GM06990 (cell line): ENCODE measurements at regions not wholly inside any gene's neighbourhood (a gene's known extent, or its start where the extent isn't known, plus 50 kb on each side); places are given as distances from the start of the nearest gene placed in this dataset.

Experiments used
- DNase-seq: peaks from one replicate; pipeline ENCODE4 v3.0.0-alpha.2; 2011; ENCODE audit not compliant: insufficient read length; ENCODE audit errors: extremely low read depth
- H3K27me3 ChIP-seq: replicated peaks from 2 replicates; pipeline ENCODE4 v1.6.0; 2011; ENCODE audit warnings: low read length; ENCODE audit not compliant: control insufficient read depth, insufficient read depth
- H3K36me3 ChIP-seq: 2 replicates; pipeline ENCODE4 v1.5.1; 2011; ENCODE audit warnings: low read length; ENCODE audit not compliant: control insufficient read depth, insufficient read depth
- H3K4me3 ChIP-seq: replicated peaks from 2 replicates; pipeline ENCODE4 v1.5.1; 2011; ENCODE audit warnings: low read depth, mild to moderate bottlenecking, control low read depth, low read length
- CTCF ChIP-seq: IDR thresholded peaks from 2 replicates; pipeline ENCODE4 v1.5.1; 2011; ENCODE audit warnings: low read length, control low read depth, mild to moderate bottlenecking, inconsistent platforms; ENCODE audit not compliant: insufficient read depth, poor library complexity, severe bottlenecking

GRCh38 chr10:69729326-69730048 is 72.2 kb upstream of the COL13A1 start:
- no peak for DNase-seq
- Histone ChIP-seq H3K4me3 (no peak overlapping the region), H3K36me3 (no peaks in the 10 kb centered on the region), H3K27me3 (no peaks in the 10 kb centered on the region; the same call in none of the 2 replicates)
- no peak for TF ChIP-seq CTCF

GRCh38 chr10:69730251-69731156 is 71.2 kb upstream of the COL13A1 start:
- H3K36me3 ChIP-seq: no peaks in the 10 kb centered on the region
- DNase-seq: no peak
- TF ChIP-seq CTCF: no peak
- H3K27me3 ChIP-seq: no peaks in the 10 kb centered on the region; the same call in none of the 2 replicates
- H3K4me3 ChIP-seq: no peak overlapping the region

- Histone ChIP-seq H3K4me3 (no peak overlapping the region), H3K27me3 (no peaks in the 10 kb centered on the region; the same call in none of the 2 replicates), H3K36me3 (no peaks in the 10 kb centered on the region)
- no peak for TF ChIP-seq CTCF
- DNase-seq: no peak
Observed at GRCh38 chr10:69731184-69731583, 70.5 kb upstream of the COL13A1 start.

GRCh38 chr10:69731698-69732097 is 70.0 kb upstream of the COL13A1 start:
- DNase-seq: no peak
- Histone ChIP-seq H3K4me3 (no peak overlapping the region), H3K36me3 (no peaks in the 10 kb centered on the region), H3K27me3 (no peaks in the 10 kb centered on the region; the same call in none of the 2 replicates)
- no peak for TF ChIP-seq CTCF

- no peak for TF ChIP-seq CTCF
- no peaks in the 10 kb centered on the region; the same call in none of the 2 replicates for H3K27me3 ChIP-seq
- H3K36me3 ChIP-seq: no peaks in the 10 kb centered on the region
- no peak for DNase-seq
- no peak overlapping the region for H3K4me3 ChIP-seq
Observed at GRCh38 chr10:69732147-69732825, 69.4 kb upstream of the COL13A1 start.
